B cell (primary cell): ENCODE measurements at regions not wholly inside any gene's neighbourhood (a gene's known extent, or its start where the extent isn't known, plus 50 kb on each side); places are given as distances from the start of the nearest gene placed in this dataset.

Experiments used
- ATAC-seq: fragments of 200-7000 bp; cut with Tn5 transposase; one replicate; pipeline ENCODE4 v1.10.0; 2021; ENCODE audit warnings: low read depth, mild to moderate bottlenecking, moderate number of reproducible peaks, moderate library complexity
- CTCF ChIA-PET: fragments of 350-600 bp; sonication (Branson Sonifier 250); formaldehyde crosslinking; loops from one replicate; lab custom pipeline; 2021; ENCODE audit warnings: antibody characterized with exemption, inconsistent platforms; lab: Charles Lee
- POLR2A ChIA-PET: fragments of 350-600 bp; sonication (Branson Sonifier 250); formaldehyde crosslinking; loops from one replicate; lab custom pipeline; 2021; ENCODE audit warnings: antibody characterized with exemption; lab: Charles Lee
- DNase-seq: peaks from one replicate; pipeline ENCODE4 v3.0.0; 2013
- H2AFZ ChIP-seq: 2 replicates; pipeline ENCODE4 v1.6.1; 2012; ENCODE audit warnings: mild to moderate bottlenecking, low read depth, low read length; ENCODE audit not compliant: insufficient read depth, poor library complexity, severe bottlenecking
- H3K27ac ChIP-seq, 2 donors: 1 replicate in 1 of 2; 2 replicates in 1 of 2; pipeline ENCODE4 v1.5.1; 2012 to 2013; ENCODE audit warnings: low read length in 2 of 2, mild to moderate bottlenecking in 2 of 2, moderate library complexity in 1 of 2
- H3K27me3 ChIP-seq, 4 experiments: fragments of 200-600 bp in 1 of 4; sonication (generic) in 1 of 4; replicated peaks in 1 of 4; 1 replicate in 2 of 4; 2 replicates in 2 of 4; pipeline versions ENCODE4 v1.6.1 to v1.7.0; 2013 to 2016; ENCODE audit warnings: low read length in 3 of 4, mild to moderate bottlenecking in 2 of 4, mixed read lengths in 1 of 4, moderate library complexity in 1 of 4; ENCODE audit not compliant: insufficient read depth in 4 of 4, control insufficient read depth in 3 of 4; ENCODE audit errors: control extremely low read depth in 1 of 4
- H3K36me3 ChIP-seq, 2 experiments: replicated peaks in 1 of 2; 1 replicate in 1 of 2; 2 replicates in 1 of 2; pipeline versions ENCODE4 v1.6.1 to v1.7.1; 2013; ENCODE audit warnings: low read length in 1 of 2; ENCODE audit not compliant: insufficient read depth in 2 of 2, control insufficient read depth in 1 of 2; ENCODE audit errors: control extremely low read depth in 1 of 2, extremely low read depth in 1 of 2
- H3K4me1 ChIP-seq, 2 donors: fragments of 200-600 bp in 1 of 2; sonication (generic) in 1 of 2; 1 replicate in 1 of 2; 2 replicates in 1 of 2; pipeline versions ENCODE4 v1.5.1 to v1.6.1; 2013 to 2017; ENCODE audit warnings: low read length in 2 of 2; ENCODE audit not compliant: control insufficient read depth in 2 of 2, insufficient read depth in 2 of 2
- H3K4me2 ChIP-seq: replicated peaks from 2 replicates; pipeline ENCODE3; 2012; ENCODE audit warnings: mild to moderate bottlenecking, low read depth, low read length; ENCODE audit not compliant: poor library complexity, severe bottlenecking
- H3K4me3 ChIP-seq, 5 experiments: fragments of 200-600 bp in 1 of 5; sonication (generic) in 1 of 5; 1 replicate in 3 of 5; 2 replicates in 2 of 5; pipeline versions ENCODE4 v1.5.1 to v1.7.0; 2011 to 2016; ENCODE audit warnings: low read length in 4 of 5, mild to moderate bottlenecking in 4 of 5, low read depth in 2 of 5, control low read depth in 1 of 5, moderate library complexity in 1 of 5; ENCODE audit not compliant: insufficient read depth in 1 of 5; ENCODE audit errors: control extremely low read depth in 1 of 5, extremely low read depth in 1 of 5
- H3K79me2 ChIP-seq: fragments of 200-600 bp; sonication (generic); one replicate; pipeline ENCODE4 v1.6.0; 2016; ENCODE audit warnings: low read length; ENCODE audit not compliant: control insufficient read depth, insufficient read depth
- H3K9ac ChIP-seq: fragments of 200-600 bp; sonication (generic); 2 replicates; pipeline ENCODE4 v1.6.1; 2017; ENCODE audit warnings: mild to moderate bottlenecking, low read length, moderate library complexity
- H3K9me3 ChIP-seq, 3 donors: one replicate each; pipeline versions ENCODE4 v1.6.1 to v1.7.1; 2013; ENCODE audit warnings: low read length in 2 of 3; ENCODE audit not compliant: control insufficient read depth in 2 of 3, insufficient read depth in 1 of 3; ENCODE audit errors: control extremely low read depth in 1 of 3
- H4K20me1 ChIP-seq: 2 replicates; pipeline ENCODE4 v1.6.0; 2012; ENCODE audit warnings: mild to moderate bottlenecking, low read length; ENCODE audit not compliant: insufficient read depth, control insufficient read depth, poor library complexity, severe bottlenecking
- H3K27ac Mint-ChIP-seq: one replicate; pipeline ENCODE4 v1.8.0; 2021; ENCODE audit warnings: mixed read lengths
- H3K27me3 Mint-ChIP-seq: one replicate; pipeline ENCODE4 v1.8.0; 2021; ENCODE audit warnings: mixed read lengths
- H3K4me1 Mint-ChIP-seq: one replicate; pipeline ENCODE4 v1.8.0; 2021; ENCODE audit warnings: mixed read lengths
- H3K4me3 Mint-ChIP-seq: one replicate; pipeline ENCODE4 v1.8.0; 2021; ENCODE audit warnings: mixed read lengths
- H3K9me3 Mint-ChIP-seq: one replicate; pipeline ENCODE4 v1.8.0; 2022; ENCODE audit warnings: mixed read lengths; ENCODE audit not compliant: insufficient read depth
- EZH2 ChIP-seq: IDR thresholded peaks from 2 replicates; pipeline ENCODE4 v1.6.1; 2012; ENCODE audit warnings: borderline replicate concordance, low read depth, mild to moderate bottlenecking, moderate library complexity, low read length; ENCODE audit not compliant: insufficient read depth, poor library complexity, severe bottlenecking
- intact Hi-C: fragments of 100-400 bp; cut with micrococcal nuclease; formaldehyde crosslinking; loops from one replicate; pipeline ENCODE4 v1.10.0; 2022
- TF ChIP-seq, protein P1 (sequence below): fragments of 200-600 bp; IDR thresholded peaks from one replicate; pipeline ENCODE4 v1.8.0; 2022; ENCODE audit warnings: antibody characterized with exemption, mild to moderate bottlenecking

DNA sequence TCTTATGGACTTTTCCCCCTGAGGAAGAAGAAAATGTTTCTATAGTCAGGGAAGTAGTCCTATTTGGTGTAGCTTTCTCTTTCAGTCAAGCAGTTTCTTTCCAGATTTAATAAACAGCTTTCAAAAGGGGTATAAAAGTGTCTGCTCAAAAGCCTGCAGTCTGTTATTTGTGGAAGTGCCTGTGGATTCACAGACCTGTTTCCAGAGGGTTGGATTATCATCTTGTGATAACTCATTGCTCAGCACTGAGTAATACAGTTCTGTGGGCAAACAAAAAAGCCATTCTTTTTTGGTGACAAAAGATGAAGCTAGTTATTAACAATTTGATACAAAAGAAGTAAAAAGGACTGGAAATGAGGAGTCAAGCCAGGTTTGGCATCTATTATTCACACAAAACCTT is 358.2 kb upstream of the ID4 start:
- no peaks in the 10 kb centered on the region for H4K20me1 ChIP-seq
- no peak for ATAC-seq
- CTCF ChIA-PET = no interaction called here
- no peak overlapping the region for H3K4me3 ChIP-seq
- no peak for DNase-seq
- H3K27me3 ChIP-seq = no peaks in the 10 kb centered on the region
- POLR2A ChIA-PET = no interaction called here
- intact Hi-C loops = no loop called here
- no peak overlapping the region for H3K4me3 Mint-ChIP-seq
- no peak overlapping the region for H3K9ac ChIP-seq
- H3K27me3 Mint-ChIP-seq = no peaks in the 10 kb centered on the region
- TF ChIP-seq, protein P1, sequence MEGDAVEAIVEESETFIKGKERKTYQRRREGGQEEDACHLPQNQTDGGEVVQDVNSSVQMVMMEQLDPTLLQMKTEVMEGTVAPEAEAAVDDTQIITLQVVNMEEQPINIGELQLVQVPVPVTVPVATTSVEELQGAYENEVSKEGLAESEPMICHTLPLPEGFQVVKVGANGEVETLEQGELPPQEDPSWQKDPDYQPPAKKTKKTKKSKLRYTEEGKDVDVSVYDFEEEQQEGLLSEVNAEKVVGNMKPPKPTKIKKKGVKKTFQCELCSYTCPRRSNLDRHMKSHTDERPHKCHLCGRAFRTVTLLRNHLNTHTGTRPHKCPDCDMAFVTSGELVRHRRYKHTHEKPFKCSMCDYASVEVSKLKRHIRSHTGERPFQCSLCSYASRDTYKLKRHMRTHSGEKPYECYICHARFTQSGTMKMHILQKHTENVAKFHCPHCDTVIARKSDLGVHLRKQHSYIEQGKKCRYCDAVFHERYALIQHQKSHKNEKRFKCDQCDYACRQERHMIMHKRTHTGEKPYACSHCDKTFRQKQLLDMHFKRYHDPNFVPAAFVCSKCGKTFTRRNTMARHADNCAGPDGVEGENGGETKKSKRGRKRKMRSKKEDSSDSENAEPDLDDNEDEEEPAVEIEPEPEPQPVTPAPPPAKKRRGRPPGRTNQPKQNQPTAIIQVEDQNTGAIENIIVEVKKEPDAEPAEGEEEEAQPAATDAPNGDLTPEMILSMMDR = no peak
- TF ChIP-seq EZH2 = no peak
- H3K79me2 ChIP-seq = no peaks in the 10 kb centered on the region
- peaks cover 0 to 18% (median 0%) of the 10 kb centered on the region in 3 donors for H3K9me3 ChIP-seq
- no peaks in the 10 kb centered on the region for H3K4me1 Mint-ChIP-seq
- H3K27ac ChIP-seq = no peak overlapping the region
- no peaks in the 10 kb centered on the region for H3K36me3 ChIP-seq
- H3K27ac Mint-ChIP-seq = no peak overlapping the region
- H2AFZ ChIP-seq = no peak overlapping the region
- no peaks in the 10 kb centered on the region for H3K4me1 ChIP-seq
- H3K9me3 Mint-ChIP-seq = no peaks in the 10 kb centered on the region
- H3K4me2 ChIP-seq = no peak overlapping the region

- no peak overlapping the region for H3K4me3 Mint-ChIP-seq
- Histone ChIP-seq H4K20me1 (no peaks in the 10 kb centered on the region), H3K4me3 (no peak overlapping the region), H3K36me3 (no peaks in the 10 kb centered on the region), H3K9ac (no peak overlapping the region), H3K27ac (no peak overlapping the region), H3K4me2 (no peak overlapping the region), H3K27me3 (no peaks in the 10 kb centered on the region), H3K79me2 (no peaks in the 10 kb centered on the region), H3K9me3 (peaks cover 0 to 18% (median 0%) of the 10 kb centered on the region in 3 donors), H2AFZ (no peak overlapping the region), H3K4me1 (no peaks in the 10 kb centered on the region)
- H3K9me3 Mint-ChIP-seq = no peaks in the 10 kb centered on the region
- no peak for DNase-seq
- no peak for TF ChIP-seq EZH2
- TF ChIP-seq, protein P1 = no peak
- CTCF ChIA-PET = no interaction called here
- intact Hi-C loops = no loop called here
- H3K4me1 Mint-ChIP-seq = no peaks in the 10 kb centered on the region
- ATAC-seq = no peak
- H3K27me3 Mint-ChIP-seq = no peaks in the 10 kb centered on the region
- POLR2A ChIA-PET = no interaction called here
- H3K27ac Mint-ChIP-seq = no peak overlapping the region
Observed at GRCh38 chr6:19479551-19479950, 357.6 kb upstream of the ID4 start.
